Breast epithelium (tissue), 3 donors: ENCODE measurements at regions not wholly inside any gene's neighbourhood (a gene's known extent, or its start where the extent isn't known, plus 50 kb on each side); places are given as distances from the start of the nearest gene placed in this dataset.

Experiments used
- CTCF ChIP-seq, 3 donors: fragments of 450-650 bp; IDR thresholded peaks; one replicate each; pipeline ENCODE4 v1.5.1; 2016 to 2017; ENCODE audit warnings: antibody characterized with exemption in 3 of 3, mild to moderate bottlenecking in 3 of 3, moderate library complexity in 3 of 3
- POLR2A ChIP-seq: fragments of 450-650 bp; IDR thresholded peaks from one replicate; pipeline ENCODE4 v1.6.1; 2016; ENCODE audit warnings: antibody characterized with exemption, mild to moderate bottlenecking, moderate library complexity
- POLR2AphosphoS5 ChIP-seq, 3 donors: sonication (generic); formaldehyde crosslinking; IDR thresholded peaks; one replicate each; pipeline ENCODE4 v1.6.1; 2017; ENCODE audit warnings: antibody characterized with exemption in 3 of 3

- TF ChIP-seq CTCF (IDR thresholded peaks at IDR 0.05) (no peak), POLR2A (no peak), POLR2AphosphoS5 (IDR thresholded peaks at IDR 0.05) (no peak)
Measured at GRCh38 chr3:165683947-165684346, 153.3 kb downstream of the BCHE start.
